HG03442 (cell line): ENCODE measurements at regions not wholly inside any gene's neighbourhood (a gene's known extent, or its start where the extent isn't known, plus 50 kb on each side); places are given as distances from the start of the nearest gene placed in this dataset.

Experiments
- ATAC-seq: cut with Tn5 transposase; IDR thresholded peaks from one replicate; pipeline ENCODE4 v1.9.1; 2021; ENCODE audit warnings: mild to moderate bottlenecking, moderate library complexity; ENCODE audit not compliant: unreplicated experiment

GRCh38 chr12:45585522-45586230, 143.8 kb upstream of the ARID2 start:
- ATAC-seq = no peak

DNA sequence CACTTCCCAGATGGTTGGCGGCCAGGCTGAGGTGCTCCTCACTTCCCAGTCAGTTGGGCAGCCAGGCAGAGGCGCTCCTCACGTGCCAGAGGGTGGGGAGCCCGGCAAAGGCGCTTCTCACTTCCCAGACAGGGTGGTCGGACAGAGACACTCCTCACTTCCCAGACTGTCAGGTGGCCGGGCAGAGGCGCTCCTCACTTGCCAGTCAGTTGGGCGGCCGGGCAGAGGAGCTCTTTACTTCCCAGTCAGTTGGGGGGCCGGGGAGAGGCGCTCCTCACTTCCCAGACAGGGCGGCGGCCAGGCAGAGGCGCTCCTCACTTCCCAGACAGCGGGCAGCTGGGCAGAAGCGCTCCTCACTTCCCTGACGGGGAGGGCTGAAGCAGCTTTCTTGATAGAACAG, 143.0 kb upstream of the ARID2 start:
- ATAC-seq = no peak

DNA sequence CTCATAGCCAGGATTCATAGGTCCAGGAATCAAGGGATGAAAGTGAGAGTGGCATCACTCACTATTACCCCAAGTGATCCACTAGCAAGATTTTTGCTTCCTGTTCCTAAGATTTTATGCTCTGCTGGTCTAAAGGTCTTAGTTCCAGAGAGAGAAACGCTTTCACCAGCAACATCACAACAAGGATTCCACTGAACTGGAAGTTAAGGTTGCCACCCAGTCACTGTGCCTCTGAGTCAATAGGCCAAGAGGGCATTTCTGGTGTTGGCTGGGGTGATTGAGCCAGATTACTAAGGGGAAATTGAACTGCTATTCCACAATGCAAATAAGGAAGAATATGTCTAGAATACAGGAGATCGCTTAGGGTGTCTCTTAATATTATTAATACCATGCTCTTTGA, 142.5 kb upstream of the ARID2 start:
- ATAC-seq = no peak

- ATAC-seq = no peak
Measured at GRCh38 chr12:45587877-45588533, 141.5 kb upstream of the ARID2 start.

GRCh38 chr12:45590646-45591045, 138.9 kb upstream of the ARID2 start:
- no peak for ATAC-seq

GRCh38 chr12:45591635-45592034, 137.9 kb upstream of the ARID2 start:
- ATAC-seq = no peak

DNA sequence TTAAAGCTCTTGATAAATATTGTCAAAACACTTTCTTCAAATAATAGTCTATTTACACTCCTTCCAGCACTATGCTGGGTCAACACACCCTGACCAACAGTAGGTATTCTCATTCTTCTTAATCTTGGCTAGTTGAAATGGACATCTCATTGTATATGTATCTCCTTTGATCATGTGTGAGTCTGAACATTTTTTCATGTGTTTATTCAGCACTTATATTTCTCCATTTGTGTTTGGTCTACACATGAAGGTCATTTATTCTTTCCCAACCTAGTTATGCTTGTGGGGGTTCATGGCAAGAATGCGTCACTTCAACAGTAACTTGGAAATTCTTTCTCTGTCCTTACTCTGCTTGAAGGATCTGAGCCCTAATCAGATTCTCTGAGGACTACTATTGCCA, 133.1 kb upstream of the ARID2 start:
- no peak for ATAC-seq

DNA sequence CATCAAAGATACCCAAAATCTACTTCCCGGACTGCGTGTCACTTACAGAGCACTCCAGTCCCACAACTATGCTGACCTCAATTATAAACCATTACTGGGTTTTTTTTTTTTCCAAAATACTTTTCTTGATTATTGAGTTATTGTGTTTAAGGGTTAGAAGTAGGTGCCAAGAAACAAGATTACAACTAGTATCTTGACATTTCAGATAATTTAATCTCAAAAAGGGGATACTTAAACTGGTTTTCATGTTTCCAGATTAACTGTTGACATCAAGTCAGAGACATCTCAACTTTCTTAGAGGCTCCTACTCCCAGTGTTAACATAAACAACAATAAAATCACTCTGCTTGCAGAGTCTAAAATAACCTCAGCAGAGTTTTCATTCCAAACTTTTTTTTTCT, 131.2 kb upstream of the ARID2 start:
- no peak for ATAC-seq

- no peak for ATAC-seq
Measured at GRCh38 chr12:45598761-45599160, 130.7 kb upstream of the ARID2 start.

GRCh38 chr12:45599196-45599595, 130.3 kb upstream of the ARID2 start:
- ATAC-seq = no peak

- ATAC-seq = no peak
Measured at GRCh38 chr12:45601390-45601789, 128.1 kb upstream of the ARID2 start.

DNA sequence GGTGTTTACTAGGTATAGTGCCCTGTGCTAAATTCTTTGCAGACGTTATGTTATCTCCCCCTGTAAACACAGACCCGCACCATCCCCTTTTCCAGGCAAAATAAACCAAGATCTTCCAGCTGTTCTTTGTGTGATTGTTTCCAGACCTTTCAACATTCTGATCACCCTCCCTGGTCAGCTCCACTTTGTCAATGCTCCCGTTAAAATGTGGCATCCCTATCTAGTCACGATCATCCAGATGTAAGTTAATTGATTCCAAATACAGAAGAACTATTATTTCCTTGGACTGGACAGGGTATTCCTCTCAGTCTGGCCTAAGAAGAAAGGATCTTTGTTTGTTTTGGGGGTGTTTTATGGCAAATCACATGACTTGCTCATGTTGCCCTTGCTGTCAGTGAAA, 127.6 kb upstream of the ARID2 start:
- ATAC-seq = no peak

DNA sequence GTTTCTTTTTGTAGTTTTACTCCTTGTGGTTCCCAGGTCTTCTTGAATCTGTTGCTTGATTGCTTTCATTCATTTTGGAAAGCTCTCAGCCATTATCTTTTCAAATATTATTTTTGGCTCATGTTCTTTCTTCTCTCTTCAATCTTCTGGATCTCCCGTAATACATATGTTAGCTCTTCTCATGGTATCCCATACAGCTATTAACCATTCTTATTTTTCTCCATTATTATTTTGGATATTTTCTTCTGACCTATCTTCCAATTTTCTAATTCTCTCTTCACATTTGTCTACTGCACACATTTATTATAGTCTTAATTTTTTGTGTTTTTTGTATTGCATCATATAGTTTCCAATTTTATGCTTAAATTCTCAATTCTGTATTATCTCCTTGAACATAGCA, 123.9 kb upstream of the ARID2 start:
- no peak for ATAC-seq

DNA sequence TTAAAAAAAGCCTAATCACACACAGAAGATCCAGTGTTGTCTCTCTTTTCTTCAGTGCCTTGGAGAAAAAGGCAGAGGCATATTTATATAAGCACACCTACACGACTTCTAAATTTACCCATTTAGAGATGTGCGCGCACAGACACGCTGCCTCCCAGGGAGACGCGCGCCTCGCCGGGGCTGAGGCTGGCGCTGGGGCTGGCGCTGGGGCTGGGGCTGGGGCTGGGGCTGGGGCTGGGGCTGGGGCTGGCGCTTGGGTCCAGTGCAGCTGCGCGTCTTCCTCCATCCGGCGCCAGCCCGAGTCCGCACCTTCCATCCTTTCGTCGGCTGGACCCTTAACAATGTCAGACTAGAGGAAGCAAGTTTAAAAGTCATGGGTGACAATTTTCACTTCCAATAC, 118.4 kb upstream of the ARID2 start:
- no peak for ATAC-seq

GRCh38 chr12:45611495-45611894, 118.0 kb upstream of the ARID2 start:
- no peak for ATAC-seq

- ATAC-seq = no peak
Measured at GRCh38 chr12:45612044-45612794, 117.3 kb upstream of the ARID2 start.

DNA sequence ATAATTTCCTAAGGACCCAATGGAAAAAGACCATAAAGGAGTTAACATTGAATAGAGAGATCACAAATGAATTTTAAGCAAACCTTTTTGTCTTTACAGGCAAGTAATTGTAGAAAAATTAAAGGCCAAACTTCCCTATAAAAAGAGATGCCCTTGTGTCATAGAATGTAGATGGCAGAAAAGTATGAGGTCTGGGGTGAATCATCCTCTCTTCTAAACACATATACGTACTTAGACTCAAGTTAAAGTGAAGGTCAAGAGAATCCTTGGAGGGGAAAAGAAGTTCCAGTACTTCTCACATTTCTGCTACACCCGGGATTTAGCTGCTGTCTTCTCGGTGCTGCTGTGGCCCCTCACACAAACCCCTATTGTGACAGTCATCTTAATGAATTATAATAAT, 116.2 kb upstream of the ARID2 start:
- ATAC-seq = no peak

DNA sequence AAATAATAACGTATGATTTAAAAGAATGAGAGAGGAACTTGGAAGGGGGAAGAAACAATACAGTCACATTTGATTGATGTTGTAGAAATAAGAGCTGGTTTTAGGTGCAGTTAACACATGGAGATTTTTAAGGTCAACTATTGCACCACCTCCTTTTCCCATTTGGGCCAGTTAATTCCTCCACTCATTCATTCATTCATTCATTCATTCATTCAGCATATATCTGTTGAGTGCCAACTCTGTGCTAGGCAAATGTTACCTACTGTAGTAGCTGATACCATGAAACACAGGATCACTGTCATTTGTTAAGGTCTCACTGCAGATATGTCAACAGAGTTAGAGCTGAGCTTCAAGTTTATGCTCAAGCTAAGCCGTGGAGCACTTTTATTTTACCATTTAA, 115.7 kb upstream of the ARID2 start:
- no peak for ATAC-seq

DNA sequence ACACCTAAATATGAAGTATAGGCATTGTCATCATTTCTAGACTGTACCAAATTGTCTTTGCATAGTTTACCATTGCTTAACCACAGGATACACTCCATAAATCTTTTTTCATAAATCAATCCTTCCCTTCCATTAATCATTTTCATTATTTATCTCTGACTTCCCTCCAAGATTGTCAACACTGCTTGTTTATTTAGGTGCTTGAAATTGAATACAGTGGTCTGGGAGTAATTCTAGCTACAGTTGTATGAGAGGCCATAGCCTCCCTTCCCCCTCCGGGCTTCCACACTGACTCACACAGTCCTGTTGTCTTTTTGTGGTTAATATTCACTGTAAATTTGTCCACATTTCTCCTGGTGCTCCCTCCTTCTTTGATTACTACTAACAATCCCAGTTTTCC, 114.2 kb upstream of the ARID2 start:
- ATAC-seq = no peak

DNA sequence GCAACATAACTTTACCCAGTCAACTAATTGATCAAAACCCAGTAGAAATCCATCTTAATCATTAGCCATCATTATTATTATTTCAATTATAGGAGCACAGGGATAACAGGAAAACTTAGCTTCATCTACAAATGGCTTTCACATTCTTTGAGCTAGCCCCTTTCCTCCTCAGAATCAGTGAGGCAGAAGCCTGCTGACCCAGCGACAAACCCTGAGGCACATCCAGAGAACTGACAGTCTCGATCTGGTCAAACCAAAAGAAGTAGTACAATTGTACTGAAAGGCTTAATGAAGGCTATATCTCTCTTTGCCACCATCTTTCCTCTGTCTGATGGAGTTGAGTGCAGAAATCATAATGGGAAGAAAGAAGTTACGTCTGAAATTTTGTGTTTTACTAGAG, 109.8 kb upstream of the ARID2 start:
- ATAC-seq = no peak

DNA sequence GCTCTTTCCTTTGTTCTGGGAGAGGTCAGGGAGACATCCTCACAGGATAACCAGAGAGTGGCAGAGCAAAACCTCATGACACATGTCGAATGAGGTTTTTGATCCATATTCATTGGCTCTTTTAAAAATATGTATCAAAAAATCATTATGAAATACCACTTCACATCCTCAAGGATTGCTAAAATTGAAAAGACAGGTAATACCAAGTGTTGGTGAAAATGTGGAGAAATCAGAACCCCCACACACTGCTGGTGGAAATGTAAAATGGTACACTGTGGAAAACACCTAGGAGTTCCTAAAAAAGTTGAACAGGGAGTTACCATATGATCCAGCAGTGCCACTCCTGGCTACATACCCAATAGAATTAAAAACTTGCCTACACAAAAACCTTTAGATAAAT, 107.8 kb upstream of the ARID2 start:
- no peak for ATAC-seq
